ENCODE measurements at regions not wholly inside any gene's neighbourhood (a gene's known extent, or its start where the extent isn't known, plus 50 kb on each side); places are given as distances from the start of the nearest gene placed in this dataset.

GRCh38 chr6:21967056-21967974, 329.5 kb downstream of the PRL start:
- H3K4me3 ChIP-seq (ENCODE audit: low read depth, low read length): no peak overlapping the region
- DNase-seq (ENCODE audit: low read depth): no peak
- TF ChIP-seq CTCF (conservative IDR thresholded peaks at IDR 0.05; ENCODE audit: low read depth, low read length): no peak

- TF ChIP-seq CTCF (conservative IDR thresholded peaks at IDR 0.05; ENCODE audit: low read depth, low read length): no peak
- no peak for DNase-seq (ENCODE audit: low read depth)
- H3K4me3 ChIP-seq (ENCODE audit: low read depth, low read length): no peak overlapping the region
Measured at GRCh38 chr6:21968411-21968810, 328.4 kb downstream of the PRL start.

GRCh38 chr6:21969192-21969591, 327.6 kb downstream of the PRL start:
- no peak for DNase-seq (ENCODE audit: low read depth)
- no peak overlapping the region for H3K4me3 ChIP-seq (ENCODE audit: low read depth, low read length)
- TF ChIP-seq CTCF (conservative IDR thresholded peaks at IDR 0.05; ENCODE audit: low read depth, low read length): no peak

GRCh38 chr6:21970569-21971300, 326.1 kb downstream of the PRL start:
- no peak for TF ChIP-seq CTCF (conservative IDR thresholded peaks at IDR 0.05; ENCODE audit: low read depth, low read length)
- DNase-seq (ENCODE audit: low read depth): no peak
- H3K4me3 ChIP-seq (ENCODE audit: low read depth, low read length): no peak overlapping the region

GRCh38 chr6:21971541-21971940, 325.3 kb downstream of the PRL start:
- TF ChIP-seq CTCF (conservative IDR thresholded peaks at IDR 0.05; ENCODE audit: low read depth, low read length): no peak
- no peak overlapping the region for H3K4me3 ChIP-seq (ENCODE audit: low read depth, low read length)
- DNase-seq (ENCODE audit: low read depth): peak; percentile 46

- peak; percentile 25 for DNase-seq (ENCODE audit: low read depth)
- no peak for TF ChIP-seq CTCF (conservative IDR thresholded peaks at IDR 0.05; ENCODE audit: low read depth, low read length)
- H3K4me3 ChIP-seq (ENCODE audit: low read depth, low read length): no peak overlapping the region
Measured at GRCh38 chr6:21972516-21972915, 324.3 kb downstream of the PRL start.

Data from choroid plexus epithelial cell (primary cell).